ENCODE measurements at regions not wholly inside any gene's neighbourhood (a gene's known extent, or its start where the extent isn't known, plus 50 kb on each side); places are given as distances from the start of the nearest gene placed in this dataset.

- no peak for TF ChIP-seq EZH2 (IDR thresholded peaks at IDR 0.05)
- no peak for TF ChIP-seq POLR2AphosphoS5 (IDR thresholded peaks at IDR 0.05; ENCODE audit: borderline replicate concordance, low read depth, low read length)
Observed at GRCh38 chr4:177587989-177588388, 145.8 kb upstream of the AGA start.
